ENCODE measurements at regions not wholly inside any gene's neighbourhood (a gene's known extent, or its start where the extent isn't known, plus 50 kb on each side); places are given as distances from the start of the nearest gene placed in this dataset.

- in situ Hi-C loops (cut with HindIII; ENCODE audit: low sequenced_read_pairs), result no loop called here
- DNase-seq (ENCODE audit: low spot score), result no peak
Observed at GRCh38 chr16:9357829-9358228, 266.4 kb downstream of the HAPSTR1 start.

- DNase-seq (ENCODE audit: low spot score), result no peak
- in situ Hi-C loops (cut with HindIII; ENCODE audit: low sequenced_read_pairs), result no loop called here
Observed at GRCh38 chr16:9360075-9360474, 268.6 kb downstream of the HAPSTR1 start.

- in situ Hi-C loops (cut with HindIII; ENCODE audit: low sequenced_read_pairs), result no loop called here
- no peak for DNase-seq (ENCODE audit: low spot score)
Observed at GRCh38 chr16:9362050-9362449, 270.6 kb downstream of the HAPSTR1 start.

DNA sequence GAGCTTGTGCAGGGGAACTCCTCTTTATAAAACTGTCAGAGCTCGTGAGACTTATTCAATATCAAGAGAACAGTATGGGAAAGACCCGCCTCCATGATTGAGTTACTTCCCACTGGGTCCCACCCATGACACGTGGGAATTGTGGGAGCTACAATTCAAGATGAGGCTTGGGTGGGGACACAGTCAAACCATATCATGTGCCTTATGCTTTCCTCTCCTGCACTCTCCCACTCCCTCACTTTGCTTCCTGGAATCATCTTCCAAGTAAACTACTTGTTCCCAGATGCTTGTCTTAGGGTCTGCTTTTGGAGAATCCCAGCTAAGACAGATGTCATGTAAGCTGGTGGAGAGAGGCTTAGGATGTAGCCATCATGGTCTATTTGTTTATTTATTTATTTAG, 271.2 kb downstream of the HAPSTR1 start:
- DNase-seq (ENCODE audit: low spot score), result no peak
- in situ Hi-C loops (cut with HindIII; ENCODE audit: low sequenced_read_pairs), result no loop called here

DNA sequence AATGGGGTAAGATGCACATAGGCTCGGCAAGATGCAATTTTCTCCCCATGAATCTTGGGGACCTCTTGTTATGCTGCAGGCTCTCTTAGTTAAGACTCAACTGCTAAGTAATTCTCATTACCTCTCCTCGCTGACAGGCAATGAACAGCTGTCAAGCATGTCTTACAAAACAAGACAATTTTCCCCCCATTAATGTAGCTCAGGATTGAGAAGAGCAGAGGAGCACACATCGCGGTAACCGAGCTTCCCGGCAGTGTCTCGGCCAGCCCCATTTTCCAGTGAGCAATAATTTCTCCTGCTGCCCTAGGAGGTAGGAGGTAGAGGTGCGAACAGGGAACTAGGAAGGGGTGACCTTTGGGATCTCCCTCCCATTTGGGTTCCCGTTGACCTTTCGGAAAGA, 272.1 kb downstream of the HAPSTR1 start:
- in situ Hi-C loops (cut with HindIII; ENCODE audit: low sequenced_read_pairs), result no loop called here
- no peak for DNase-seq (ENCODE audit: low spot score)

GRCh38 chr16:9364721-9365369, 273.4 kb downstream of the HAPSTR1 start:
- no peak for DNase-seq (ENCODE audit: low spot score)
- in situ Hi-C loops (cut with HindIII; ENCODE audit: low sequenced_read_pairs), result no loop called here

DNA sequence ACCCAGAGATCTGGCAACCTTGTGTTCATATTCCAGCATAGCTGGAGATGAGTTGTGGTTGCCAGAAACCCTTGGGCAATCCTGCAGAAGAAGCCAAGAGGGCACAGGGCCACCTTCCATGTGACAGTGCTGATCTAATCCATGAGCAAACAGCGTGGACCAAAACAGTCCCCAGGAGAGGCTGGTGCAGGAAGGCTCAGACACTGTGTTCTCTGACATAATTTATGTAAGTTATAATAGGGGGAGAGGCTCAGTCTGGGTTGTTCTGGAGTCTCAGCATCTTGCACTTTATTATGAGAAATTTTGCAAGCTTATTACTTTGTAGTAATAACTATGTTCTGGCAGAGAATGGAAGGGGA, 273.9 kb downstream of the HAPSTR1 start:
- DNase-seq (ENCODE audit: low spot score), result peak; percentile 97
- in situ Hi-C loops (cut with HindIII; ENCODE audit: low sequenced_read_pairs), result no loop called here

GRCh38 chr16:9366048-9366969, 274.9 kb downstream of the HAPSTR1 start:
- no peak for DNase-seq (ENCODE audit: low spot score)
- in situ Hi-C loops (cut with HindIII; ENCODE audit: low sequenced_read_pairs), result no loop called here

DNA sequence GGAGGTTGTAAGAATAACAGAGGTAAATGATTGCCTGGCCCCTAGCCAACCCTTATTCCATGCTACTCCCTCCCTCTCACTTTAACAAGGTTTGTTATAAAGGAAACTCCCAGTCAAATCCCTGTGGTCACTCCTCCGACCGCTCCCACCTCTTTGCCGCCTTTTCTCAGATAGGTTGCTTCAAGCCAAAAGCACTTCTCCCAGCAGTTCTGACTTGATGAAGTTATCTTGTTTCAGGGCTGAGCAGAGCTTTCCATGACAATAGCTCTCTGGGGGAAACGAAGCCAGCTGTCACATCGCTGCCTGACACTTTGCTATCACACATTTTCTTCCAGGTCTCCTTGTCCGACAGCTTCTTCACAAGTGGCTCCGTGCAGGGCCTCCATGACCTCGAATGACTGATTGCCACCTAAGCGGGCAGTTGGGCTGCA, 278.6 kb downstream of the HAPSTR1 start:
- in situ Hi-C loops (cut with HindIII; ENCODE audit: low sequenced_read_pairs), result no loop called here
- DNase-seq (ENCODE audit: low spot score), result no peak

DNA sequence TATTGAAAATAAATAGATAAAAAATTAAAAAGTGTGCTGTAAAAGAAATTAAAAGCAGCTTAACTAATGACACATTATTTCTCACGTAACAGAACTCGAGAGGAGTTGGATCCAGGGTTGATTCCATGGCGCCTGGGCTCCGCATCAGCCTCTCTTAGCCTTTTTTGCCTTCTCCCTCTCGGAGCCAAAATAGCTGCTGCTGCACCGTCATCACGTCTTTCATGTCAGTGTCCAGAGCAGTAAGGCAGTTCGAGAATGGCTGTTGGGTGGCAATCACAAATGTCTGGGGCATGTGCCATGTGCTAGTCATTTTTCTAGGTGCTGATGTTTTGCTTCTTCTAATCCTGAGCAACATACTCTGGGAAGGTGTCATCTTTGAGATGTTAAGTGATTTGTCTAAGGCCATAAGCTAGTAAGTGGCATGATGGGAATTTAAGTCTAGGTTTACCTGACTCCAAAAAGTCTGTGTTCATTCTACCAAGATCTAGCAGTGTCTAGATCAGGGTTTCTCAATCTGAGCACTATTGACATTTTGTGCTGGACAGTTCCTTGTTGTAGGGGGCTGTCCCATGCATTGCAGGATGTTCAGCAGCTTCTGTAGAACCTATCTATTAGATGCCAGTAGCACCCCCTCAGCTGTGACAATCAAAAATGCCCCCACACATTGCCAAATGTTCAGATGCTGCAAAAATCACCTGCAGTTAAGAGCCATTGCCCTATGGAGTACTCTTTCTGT, 280.4 kb downstream of the HAPSTR1 start:
- in situ Hi-C loops (cut with HindIII; ENCODE audit: low sequenced_read_pairs), result no loop called here

DNA sequence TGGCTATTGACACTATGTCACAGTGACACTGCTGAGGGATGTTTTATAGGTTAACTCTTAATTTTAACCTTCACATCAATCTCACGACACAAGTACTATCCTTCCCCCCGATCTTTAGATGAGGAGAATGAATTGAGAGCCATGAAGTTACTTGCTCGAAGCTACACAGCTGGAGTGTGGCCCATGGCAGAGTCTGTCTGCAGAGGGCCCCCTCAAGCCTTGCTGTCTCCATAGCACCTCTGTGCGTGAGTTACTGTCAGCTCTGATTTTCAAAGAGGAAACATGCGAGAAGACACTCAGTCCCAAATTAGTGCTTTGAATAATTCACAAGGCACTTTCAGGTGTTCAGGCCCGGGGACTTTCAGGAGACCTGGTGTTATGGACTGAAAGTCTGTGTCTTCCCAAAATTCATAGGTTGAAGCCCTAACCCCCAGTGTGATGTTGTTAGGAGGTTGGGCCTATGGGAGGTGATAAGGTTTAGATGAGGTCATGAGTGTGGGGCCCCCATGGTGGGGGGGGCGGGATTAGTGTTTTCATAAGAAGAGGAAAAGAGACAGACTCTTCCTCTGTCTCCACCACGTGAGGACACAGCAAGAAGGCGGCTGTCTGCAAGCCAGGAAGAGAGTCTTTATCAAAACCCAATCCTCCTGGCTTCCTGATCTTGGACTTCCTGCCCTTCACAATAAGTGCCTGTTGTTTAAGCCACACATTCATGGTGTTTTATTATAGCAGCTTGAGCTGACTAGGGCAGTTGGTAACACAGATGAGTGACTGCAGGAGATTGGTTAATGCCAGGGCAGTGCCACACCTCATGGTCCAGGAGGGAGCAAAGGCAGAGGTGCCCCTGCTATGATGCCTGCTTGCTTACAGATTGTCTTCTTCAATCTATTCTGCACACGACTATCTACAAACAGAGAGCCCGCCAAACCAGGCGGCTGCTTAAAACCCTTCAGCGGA, 281.8 kb downstream of the HAPSTR1 start:
- DNase-seq (ENCODE audit: low spot score), result peak; percentile 78
- in situ Hi-C loops (cut with HindIII; ENCODE audit: low sequenced_read_pairs), result no loop called here

More for the DNA sequence above, 280.4 kb downstream of the HAPSTR1 start:
- no peak for DNase-seq (ENCODE audit: low spot score)

- no peak for DNase-seq (ENCODE audit: low spot score)
- in situ Hi-C loops (cut with HindIII; ENCODE audit: low sequenced_read_pairs), result no loop called here
Observed at GRCh38 chr16:9374061-9374460, 282.6 kb downstream of the HAPSTR1 start.

- no peak for DNase-seq (ENCODE audit: low spot score)
- in situ Hi-C loops (cut with HindIII; ENCODE audit: low sequenced_read_pairs), result no loop called here
Observed at GRCh38 chr16:9378876-9379275, 287.4 kb downstream of the HAPSTR1 start.

DNA sequence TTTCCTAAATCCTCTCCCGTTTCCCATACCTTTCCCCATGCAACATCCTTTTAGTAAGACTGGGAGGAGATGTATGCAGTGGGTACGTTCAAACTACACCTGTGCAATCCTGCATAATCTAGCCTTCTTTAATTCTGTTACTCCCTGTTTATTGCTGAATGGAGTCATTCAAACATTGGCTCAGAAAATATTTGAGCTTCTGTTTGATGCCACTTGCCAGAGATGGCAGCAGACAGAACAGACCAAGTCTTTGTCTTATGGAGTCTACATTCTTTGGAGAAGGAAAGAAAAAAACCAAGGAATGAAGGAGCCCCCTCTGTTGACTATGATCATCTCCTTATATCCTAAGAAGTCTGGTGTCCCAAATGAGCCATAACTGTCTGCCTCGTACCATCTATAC, 288.8 kb downstream of the HAPSTR1 start:
- in situ Hi-C loops (cut with HindIII; ENCODE audit: low sequenced_read_pairs), result no loop called here
- no peak for DNase-seq (ENCODE audit: low spot score)

DNA sequence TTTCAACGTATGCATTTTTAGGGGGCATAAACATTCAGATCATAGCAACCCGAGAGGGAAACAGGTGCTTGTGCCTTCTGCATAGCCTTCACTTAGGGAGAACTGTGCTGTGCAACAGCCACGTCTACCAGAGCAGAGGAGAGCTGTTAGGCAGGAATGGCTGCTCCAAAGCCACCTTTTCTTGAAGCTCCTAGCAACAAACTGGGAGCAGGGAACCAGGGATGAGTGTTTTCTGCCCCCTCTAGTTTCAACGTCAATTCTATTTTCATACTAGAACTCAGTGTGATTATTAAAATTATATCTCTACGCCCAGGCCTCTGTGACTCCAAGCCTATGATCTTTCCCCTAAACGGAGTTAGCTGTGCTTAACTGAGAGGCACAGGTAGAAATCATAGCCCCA, 290.0 kb downstream of the HAPSTR1 start:
- in situ Hi-C loops (cut with HindIII; ENCODE audit: low sequenced_read_pairs), result no loop called here
- no peak for DNase-seq (ENCODE audit: low spot score)

DNA sequence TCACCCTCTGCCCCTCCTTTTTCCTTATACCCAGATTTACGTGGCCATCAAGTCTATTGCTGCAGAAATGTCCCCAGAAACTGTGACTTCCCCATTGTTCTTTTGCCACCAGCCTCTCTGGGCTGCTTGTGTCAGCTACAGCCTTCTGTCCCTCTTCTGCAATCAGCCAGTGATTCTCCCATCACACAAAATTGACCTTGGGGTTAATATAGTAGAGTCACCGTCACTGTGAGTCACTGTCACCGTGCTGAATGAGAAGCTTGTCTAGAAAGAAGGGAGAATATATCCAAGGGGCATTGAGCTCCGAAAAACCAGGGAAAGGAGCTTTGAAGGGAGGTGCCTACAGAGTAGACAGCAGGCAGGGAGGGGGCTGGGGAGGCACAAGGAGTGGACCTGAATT, 290.5 kb downstream of the HAPSTR1 start:
- no peak for DNase-seq (ENCODE audit: low spot score)
- in situ Hi-C loops (cut with HindIII; ENCODE audit: low sequenced_read_pairs), result no loop called here

DNA sequence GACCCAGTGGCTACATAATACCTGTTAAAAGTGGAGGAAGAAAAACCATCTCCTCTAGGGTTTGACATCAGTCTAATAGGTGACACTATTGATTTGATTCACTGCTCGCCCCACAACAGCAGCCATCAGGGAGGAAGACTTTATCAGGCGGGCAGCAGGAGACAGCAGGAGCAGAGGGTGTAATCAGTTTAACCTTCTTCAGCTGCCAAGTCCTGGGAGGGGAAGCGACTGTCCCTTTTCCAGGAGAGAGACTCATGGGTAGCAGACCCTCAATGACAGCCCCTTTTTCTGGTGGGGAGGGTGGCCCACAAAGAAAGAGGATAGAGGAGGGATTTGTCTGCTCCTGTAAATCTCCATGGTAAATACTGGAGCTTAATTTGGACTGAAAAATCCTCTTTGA, 291.8 kb downstream of the HAPSTR1 start:
- in situ Hi-C loops (cut with HindIII; ENCODE audit: low sequenced_read_pairs), result no loop called here
- no peak for DNase-seq (ENCODE audit: low spot score)

- in situ Hi-C loops (cut with HindIII; ENCODE audit: low sequenced_read_pairs), result no loop called here
Observed at GRCh38 chr16:9384141-9384540, 292.7 kb downstream of the HAPSTR1 start.

More at GRCh38 chr16:9384141-9384540, 292.7 kb downstream of the HAPSTR1 start:
- DNase-seq (ENCODE audit: low spot score), result no peak
